PC-9 (cell line): ENCODE measurements at regions not wholly inside any gene's neighbourhood (a gene's known extent, or its start where the extent isn't known, plus 50 kb on each side); places are given as distances from the start of the nearest gene placed in this dataset.

Experiments
- BruUV-seq: library from RNA; stranded (reverse); fragments of 400-500 nt; replicated peaks from 2 replicates; lab custom pipeline; 2021; lab: Mats Ljungman, UMichigan
- CTCF ChIA-PET: fragments of 300-600 bp; sonication (Branson Sonifier 250); formaldehyde crosslinking; loops from one replicate; lab custom pipeline; 2022; ENCODE audit warnings: antibody characterized with exemption; lab: Charles Lee
- POLR2A ChIA-PET: fragments of 300-600 bp; sonication (Branson Sonifier 250); formaldehyde crosslinking; loops from one replicate; lab custom pipeline; 2022; ENCODE audit warnings: antibody characterized with exemption; ENCODE audit not compliant: unreplicated experiment; lab: Charles Lee
- DNase-seq, 2 experiments: peaks; one replicate each; pipeline versions ENCODE4 v3.0.0 to v3.0.0-alpha.2; 2015 to 2022; ENCODE audit warnings: mixed read lengths in 1 of 2
- H2AFZ ChIP-seq: fragments of 200-600 bp; sonication (generic); 2 replicates; pipeline ENCODE4 v1.8.1; 2017; ENCODE audit warnings: antibody characterized with exemption
- H3F3A ChIP-seq: fragments of 200-600 bp; sonication (generic); 2 replicates; pipeline ENCODE4 v1.8.1; 2017; ENCODE audit warnings: antibody characterized with exemption, mild to moderate bottlenecking, low read depth; ENCODE audit not compliant: insufficient read depth
- H3K27ac ChIP-seq: fragments of 200-600 bp; sonication (generic); 2 replicates; pipeline ENCODE4 v1.6.1; 2016; ENCODE audit warnings: mixed run types
- H3K27me3 ChIP-seq: fragments of 200-600 bp; sonication (generic); 2 replicates; pipeline ENCODE4 v1.6.1; 2016; ENCODE audit warnings: low read depth, mixed run types; ENCODE audit not compliant: insufficient read depth
- H3K36me3 ChIP-seq: fragments of 200-600 bp; sonication (generic); 2 replicates; pipeline ENCODE4 v1.6.1; 2016; ENCODE audit warnings: low read depth, mixed run types
- H3K4me1 ChIP-seq: fragments of 200-600 bp; sonication (generic); replicated peaks from 2 replicates; pipeline ENCODE4 v1.6.1; 2016; ENCODE audit warnings: mixed run types; ENCODE audit not compliant: insufficient read depth
- H3K4me2 ChIP-seq: fragments of 200-600 bp; sonication (generic); 2 replicates; pipeline ENCODE4 v1.6.1; 2017; ENCODE audit warnings: mixed run types
- H3K4me3 ChIP-seq: fragments of 200-600 bp; sonication (generic); 2 replicates; pipeline ENCODE4 v1.6.1; 2016; ENCODE audit warnings: mixed run types
- H3K79me2 ChIP-seq: fragments of 200-600 bp; sonication (generic); 2 replicates; pipeline ENCODE4 v1.6.1; 2017; ENCODE audit warnings: low read depth, mixed run types
- H3K9me2 ChIP-seq: fragments of 200-600 bp; sonication (generic); 2 replicates; pipeline ENCODE4 v1.8.1; 2017; ENCODE audit warnings: mild to moderate bottlenecking; ENCODE audit not compliant: insufficient read depth
- H3K9me3 ChIP-seq: fragments of 200-600 bp; sonication (generic); 2 replicates; pipeline ENCODE4 v1.8.1; 2016; ENCODE audit warnings: low read depth; ENCODE audit not compliant: insufficient read depth
- H4K20me1 ChIP-seq: fragments of 200-600 bp; sonication (generic); 2 replicates; pipeline ENCODE4 v1.8.1; 2017; ENCODE audit not compliant: insufficient read depth
- CTCF ChIP-seq: fragments of 200-600 bp; sonication (generic); conservative IDR thresholded peaks from 2 replicates; pipeline ENCODE4 v1.6.1; 2017; ENCODE audit warnings: mixed run types, antibody characterized with exemption, mild to moderate bottlenecking, moderate library complexity
- EZH2 ChIP-seq: fragments of 200-600 bp; sonication (generic); IDR thresholded peaks from 2 replicates; pipeline ENCODE4 v1.8.0; 2017; ENCODE audit warnings: antibody characterized with exemption, low read depth
- intact Hi-C: fragments of 100-400 bp; cut with micrococcal nuclease; formaldehyde crosslinking; loops from one replicate; pipeline ENCODE4 v1.10.0; 2022; ENCODE audit not compliant: unreplicated experiment

- no peak for DNase-seq
- Histone ChIP-seq H3K79me2 (no peaks in the 10 kb centered on the region), H2AFZ (peak overlapping the region; percentile 63; the same call in 1 of the 2 replicates), H3K4me2 (no peak overlapping the region), H3K4me1 (no peaks in the 10 kb centered on the region; the same call in 1 of the 2 replicates), H3K27me3 (no peaks in the 10 kb centered on the region), H3K36me3 (no peaks in the 10 kb centered on the region), H4K20me1 (no peaks in the 10 kb centered on the region), H3K9me2 (no peaks in the 10 kb centered on the region), H3F3A (no peaks in the 10 kb centered on the region; the same call in 1 of the 2 replicates), H3K9me3 (no peaks in the 10 kb centered on the region), H3K27ac (no peak overlapping the region), H3K4me3 (no peak overlapping the region)
- CTCF ChIA-PET, result interaction anchor here (0.7 kb wide), 1 partner anchor 560 kb away, joined by 5 read pairs; no protein-coding TSS in a partner anchor
- no peak for TF ChIP-seq EZH2
- no peak for TF ChIP-seq CTCF
- POLR2A ChIA-PET, result no interaction called here
- no TSS peak for BruUV-seq
- intact Hi-C loops, result no loop called here
Measured at GRCh38 chr5:91910655-91911054, 527.5 kb upstream of the ARRDC3 start.

- Histone ChIP-seq H3K4me1 (no peaks in the 10 kb centered on the region; the same call in 1 of the 2 replicates), H4K20me1 (no peaks in the 10 kb centered on the region), H3F3A (no peaks in the 10 kb centered on the region; the same call in 1 of the 2 replicates), H3K9me3 (no peaks in the 10 kb centered on the region), H3K79me2 (no peaks in the 10 kb centered on the region), H3K9me2 (no peaks in the 10 kb centered on the region), H3K4me3 (no peak overlapping the region), H2AFZ (no peak overlapping the region), H3K36me3 (no peaks in the 10 kb centered on the region), H3K27ac (no peak overlapping the region), H3K27me3 (no peaks in the 10 kb centered on the region), H3K4me2 (no peak overlapping the region)
- CTCF ChIA-PET, result no interaction called here
- intact Hi-C loops, result no loop called here
- TF ChIP-seq EZH2 (no peak), CTCF (no peak)
- no peak for DNase-seq
- POLR2A ChIA-PET, result no interaction called here
- BruUV-seq, result no TSS peak
Measured at GRCh38 chr5:91910247-91910646, 527.1 kb upstream of the ARRDC3 start.

- Histone ChIP-seq H3K4me1 (no peaks in the 10 kb centered on the region; the same call in 1 of the 2 replicates), H3K4me2 (no peak overlapping the region), H3K9me3 (no peaks in the 10 kb centered on the region), H3K9me2 (no peaks in the 10 kb centered on the region), H3K27ac (no peak overlapping the region), H3K4me3 (no peak overlapping the region), H4K20me1 (no peaks in the 10 kb centered on the region), H3K79me2 (no peaks in the 10 kb centered on the region), H3K27me3 (no peaks in the 10 kb centered on the region), H3K36me3 (no peaks in the 10 kb centered on the region), H2AFZ (no peak overlapping the region), H3F3A (no peaks in the 10 kb centered on the region; the same call in 1 of the 2 replicates)
- no peak for DNase-seq
- BruUV-seq, result no TSS peak
- intact Hi-C loops, result no loop called here
- ChIA-PET POLR2A (no interaction called here), CTCF (no interaction called here)
- TF ChIP-seq EZH2 (no peak), CTCF (no peak)
Measured at GRCh38 chr5:91906494-91906893, 523.4 kb upstream of the ARRDC3 start.
